NCI-H1417 (cell line): ENCODE measurements at regions not wholly inside any gene's neighbourhood (a gene's known extent, or its start where the extent isn't known, plus 50 kb on each side); places are given as distances from the start of the nearest gene placed in this dataset.
A peak's percentile ranks its signal among the peaks of the same experiment; 100 is the strongest.

ENCODE experiments used
- DNase-seq, 3 experiments: peaks; one replicate each; lab custom pipeline; 2025; lab: John Stamatoyannopoulos, UW

- no peak for DNase-seq
Measured at GRCh38 chr5:167895899-167896659, 395.4 kb upstream of the WWC1 start.

DNA sequence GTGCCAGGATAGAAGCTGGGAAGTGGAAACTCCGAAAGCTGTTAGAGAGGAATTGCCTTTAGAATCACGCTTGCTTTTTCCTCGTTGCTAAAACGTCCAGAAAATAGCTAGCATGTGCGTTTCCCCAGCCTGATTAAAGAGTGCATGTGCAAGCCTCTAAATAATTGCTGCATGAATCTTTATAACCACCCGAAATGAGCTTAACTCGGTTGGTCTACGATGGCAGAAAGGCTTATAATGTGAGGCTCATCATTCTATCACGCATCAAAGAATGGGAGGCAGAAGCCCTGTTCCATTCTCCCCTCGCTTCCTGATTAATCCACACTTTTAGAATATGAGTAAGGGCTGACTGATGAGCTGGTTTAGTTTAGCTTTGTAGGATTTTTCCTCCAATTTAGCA is 394.6 kb upstream of the WWC1 start:
- no peak for DNase-seq

- DNase-seq, result no peak
Measured at GRCh38 chr5:167897371-167897770, 394.1 kb upstream of the WWC1 start.

DNA sequence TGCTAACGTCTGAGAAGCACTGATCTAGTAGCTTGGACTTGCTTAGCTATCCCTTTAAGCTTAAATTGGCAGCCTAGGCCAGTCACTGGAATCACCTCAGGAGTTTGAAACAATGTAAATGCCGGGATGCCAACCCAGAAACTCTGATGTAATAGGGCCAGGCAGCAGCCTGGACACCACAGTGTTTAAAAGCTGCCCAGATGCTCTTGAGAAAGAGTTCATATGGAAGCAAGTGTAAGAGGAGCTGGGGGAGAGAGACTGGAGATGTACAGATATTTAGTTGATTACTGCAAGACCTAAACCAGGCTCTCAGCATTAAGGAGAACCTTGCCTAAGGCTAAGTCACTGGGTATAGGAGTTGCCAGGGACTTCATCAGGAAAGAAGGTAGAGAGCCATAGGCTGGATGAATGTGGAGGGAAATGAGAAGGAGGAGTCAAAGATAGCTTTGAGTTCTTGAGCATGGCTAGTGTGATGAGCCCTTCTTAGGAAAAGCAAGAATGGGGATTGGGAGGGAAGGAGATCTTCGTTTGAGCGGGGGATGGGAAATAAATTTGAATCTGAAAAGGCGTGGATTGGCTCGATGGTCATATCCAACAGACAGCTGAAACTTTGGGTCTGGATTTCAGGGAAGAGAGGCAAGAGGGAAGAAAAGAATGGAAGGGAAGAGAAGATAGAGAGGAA is 392.9 kb upstream of the WWC1 start:
- no peak for DNase-seq

GRCh38 chr5:167899490-167900070 is 391.9 kb upstream of the WWC1 start:
- no peak for DNase-seq

- peak in 2 of 3 experiments; percentile 45 to 50 for DNase-seq
Measured at GRCh38 chr5:167900340-167900935, 391.0 kb upstream of the WWC1 start.

DNA sequence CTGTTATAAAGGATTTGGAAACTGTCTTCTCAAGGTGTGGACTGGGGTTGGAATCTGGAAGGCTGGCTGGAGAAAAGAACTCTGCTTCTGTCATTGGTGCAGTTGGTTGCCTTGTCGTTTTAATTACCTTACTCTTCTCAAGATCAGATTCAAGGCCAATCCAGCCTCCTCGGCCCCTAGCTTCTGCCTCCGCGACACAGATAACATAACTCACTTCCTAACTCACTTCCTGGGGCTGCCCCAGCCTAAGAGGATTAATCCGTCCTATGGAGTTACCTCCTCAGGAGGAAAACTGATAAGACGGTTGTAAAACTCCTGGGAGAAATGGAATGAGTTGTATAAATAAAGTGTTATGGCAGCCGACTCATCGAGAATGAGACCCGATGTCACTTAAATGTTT is 389.1 kb upstream of the WWC1 start:
- DNase-seq, result no peak

DNA sequence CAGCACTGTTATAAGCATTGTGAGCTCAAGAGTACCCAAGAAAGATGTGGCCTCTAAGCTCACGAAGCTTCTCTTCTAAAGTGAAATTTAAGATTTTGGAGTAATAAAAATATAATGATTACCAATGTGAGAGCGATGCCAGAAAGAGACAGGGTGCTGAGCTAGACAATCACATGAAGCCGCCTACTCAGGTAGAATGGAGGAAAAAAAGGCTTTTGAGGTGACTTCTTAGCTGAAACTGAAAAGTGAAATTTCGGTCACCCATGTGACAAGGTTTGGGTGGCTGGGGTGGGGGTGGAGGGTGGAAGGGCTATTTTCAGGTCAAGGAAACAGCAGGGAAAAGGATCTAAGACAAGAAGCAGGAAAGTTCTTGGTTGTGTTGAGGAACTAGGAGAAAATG is 388.2 kb upstream of the WWC1 start:
- no peak for DNase-seq

DNA sequence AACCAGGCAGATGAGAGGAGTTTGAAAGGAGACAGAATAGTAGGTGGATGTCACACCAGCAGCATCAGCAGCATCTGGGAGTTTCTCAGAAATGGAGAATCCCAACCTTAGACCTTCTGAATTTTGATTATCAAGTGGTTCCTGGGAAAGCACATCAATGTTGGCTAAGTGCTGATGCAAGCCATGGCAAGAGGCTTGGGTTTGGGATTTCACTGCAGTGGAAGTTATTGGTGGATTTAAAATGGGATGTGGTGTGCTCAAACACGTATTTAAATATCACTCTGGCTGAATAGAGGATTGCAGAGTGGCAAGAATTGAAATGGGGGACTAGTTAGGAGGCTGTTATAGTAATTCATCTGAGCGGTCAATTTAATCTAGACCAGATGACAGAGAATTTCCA is 387.8 kb upstream of the WWC1 start:
- no peak for DNase-seq

- DNase-seq, result peak in 2 of 3 experiments; percentile 69 to 93
Measured at GRCh38 chr5:167905919-167906853, 385.3 kb upstream of the WWC1 start.

DNA sequence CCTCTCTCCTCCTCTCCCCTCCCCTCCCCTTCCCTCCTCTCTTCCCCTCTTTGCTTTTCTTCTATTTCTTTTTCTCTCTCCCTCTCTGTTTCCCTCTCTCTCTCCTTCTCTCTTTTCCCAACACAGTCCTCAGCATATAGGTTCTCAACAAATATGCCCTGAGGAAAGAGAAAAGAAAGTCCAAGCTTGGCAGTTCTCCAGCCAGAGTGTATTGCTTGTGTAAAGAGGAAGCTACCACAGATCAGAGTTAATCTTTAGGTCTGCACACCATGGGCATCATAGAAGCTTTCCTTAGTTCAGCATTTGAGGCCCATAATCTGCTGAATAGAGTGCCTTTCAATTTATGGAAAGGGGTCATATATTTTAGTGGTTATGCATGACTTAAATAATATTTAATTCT is 382.8 kb upstream of the WWC1 start:
- DNase-seq, result peak in 1 of 3 experiments; percentile 37

GRCh38 chr5:167912941-167913665 is 378.3 kb upstream of the WWC1 start:
- DNase-seq, result no peak

- DNase-seq, result no peak
Measured at GRCh38 chr5:167915237-167915636, 376.2 kb upstream of the WWC1 start.

DNA sequence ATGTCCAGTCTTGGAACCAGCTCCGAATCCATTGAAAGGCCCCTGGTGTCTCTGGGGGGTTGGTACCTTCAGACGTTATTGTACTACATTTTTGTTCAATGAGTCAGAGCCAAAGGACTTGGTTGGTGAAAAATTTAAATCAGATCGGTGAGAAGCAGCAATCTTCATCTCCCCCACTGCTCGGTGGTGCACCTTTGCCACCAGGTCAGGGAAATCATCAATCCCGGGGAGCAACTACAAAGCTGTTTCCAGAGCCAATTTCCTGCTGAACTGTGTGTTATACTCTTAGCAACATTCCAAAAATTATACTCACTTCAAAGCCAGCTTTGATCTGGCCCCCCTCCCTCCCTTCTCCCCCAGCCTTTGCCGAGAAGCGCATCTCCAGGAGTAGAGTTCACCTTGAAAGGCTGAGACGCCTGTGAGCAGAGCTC is 375.2 kb upstream of the WWC1 start:
- DNase-seq, result no peak

GRCh38 chr5:167916706-167917105 is 374.7 kb upstream of the WWC1 start:
- no peak for DNase-seq

- peak in 2 of 3 experiments; percentile 29 to 77 for DNase-seq
Measured at GRCh38 chr5:167918184-167918812, 373.1 kb upstream of the WWC1 start.

GRCh38 chr5:167918813-167919483 is 372.5 kb upstream of the WWC1 start:
- peak in 1 of 3 experiments; percentile 42 for DNase-seq

GRCh38 chr5:167920589-167920988 is 370.9 kb upstream of the WWC1 start:
- no peak for DNase-seq

GRCh38 chr5:167921796-167922195 is 369.6 kb upstream of the WWC1 start:
- DNase-seq, result no peak

DNA sequence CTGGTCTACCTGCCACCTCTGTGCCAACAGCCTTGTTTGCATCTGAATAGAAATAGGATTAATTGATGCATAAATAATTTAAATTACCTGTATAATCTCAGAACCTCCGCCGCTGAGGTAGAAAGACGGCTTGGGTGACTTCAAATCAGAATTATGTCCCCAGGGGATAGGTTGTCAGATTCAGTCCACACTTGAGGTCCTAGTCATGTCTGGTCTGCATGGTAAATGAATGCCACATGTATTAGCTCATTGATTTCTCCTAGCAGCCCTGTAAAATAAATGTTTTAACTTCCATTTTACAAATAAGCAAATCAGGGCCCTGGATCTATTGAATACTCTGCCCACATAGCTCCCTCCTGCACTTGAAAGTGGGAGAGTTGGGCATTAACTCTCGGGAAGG is 368.0 kb upstream of the WWC1 start:
- no peak for DNase-seq
